C4-2B (cell line): ENCODE measurements at regions not wholly inside any gene's neighbourhood (a gene's known extent, or its start where the extent isn't known, plus 50 kb on each side); places are given as distances from the start of the nearest gene placed in this dataset.

Experiments used
- H3K27ac ChIP-seq: fragments of 450-650 bp; 2 replicates; pipeline ENCODE4 v1.5.1; 2017
- CTCF ChIP-seq: fragments of 450-650 bp; conservative IDR thresholded peaks from 2 replicates; pipeline ENCODE4 v1.5.1; 2017; ENCODE audit warnings: mild to moderate bottlenecking
- ZFX ChIP-seq: fragments of 450-650 bp; IDR thresholded peaks from 2 replicates; pipeline ENCODE4 v1.6.1; 2017

GRCh38 chr20:39853636-39854035 lies 835.4 kb downstream of the MAFB start:
- TF ChIP-seq CTCF (no peak), ZFX (no peak)

GRCh38 chr20:39853050-39853449 lies 836.0 kb downstream of the MAFB start:
- H3K27ac ChIP-seq, result no peak overlapping the region
- TF ChIP-seq ZFX, result no peak
- TF ChIP-seq CTCF, result no peak

More at GRCh38 chr20:39853636-39854035, 835.4 kb downstream of the MAFB start:
- H3K27ac ChIP-seq, result no peak overlapping the region

- no peak overlapping the region for H3K27ac ChIP-seq
- TF ChIP-seq ZFX (no peak), CTCF (no peak)
These were observed 837.6 kb downstream of the MAFB start for GRCh38 chr20:39851459-39851858.

GRCh38 chr20:39850821-39851330 lies 838.2 kb downstream of the MAFB start:
- TF ChIP-seq CTCF (no peak), ZFX (no peak)
- H3K27ac ChIP-seq, result no peak overlapping the region

- TF ChIP-seq ZFX (no peak), CTCF (no peak)
- no peak overlapping the region for H3K27ac ChIP-seq
These were observed 838.8 kb downstream of the MAFB start for GRCh38 chr20:39850246-39850645.

GRCh38 chr20:39849664-39850063 lies 839.4 kb downstream of the MAFB start:
- no peak overlapping the region for H3K27ac ChIP-seq
- TF ChIP-seq ZFX (no peak), CTCF (no peak)

GRCh38 chr20:39849171-39849570 lies 839.9 kb downstream of the MAFB start:
- TF ChIP-seq ZFX (no peak), CTCF (no peak)
- H3K27ac ChIP-seq, result no peak overlapping the region
